Kidney glomerular epithelial cell (primary cell): ENCODE measurements at regions not wholly inside any gene's neighbourhood (a gene's known extent, or its start where the extent isn't known, plus 50 kb on each side); places are given as distances from the start of the nearest gene placed in this dataset.
A peak's percentile ranks its signal among the peaks of the same experiment; 100 is the strongest.

Experiments used
- DNase-seq: peaks from one replicate; lab custom pipeline; 2025; lab: John Stamatoyannopoulos, UW

- DNase-seq: no peak
Measured at GRCh38 chr1:56189454-56189853, 389.9 kb downstream of the PLPP3 start.

- no peak for DNase-seq
Measured at GRCh38 chr1:56188855-56189254, 390.5 kb downstream of the PLPP3 start.

GRCh38 chr1:56188221-56188620 is 391.1 kb downstream of the PLPP3 start:
- no peak for DNase-seq

- DNase-seq: no peak
Measured at GRCh38 chr1:56187405-56187804, 392.0 kb downstream of the PLPP3 start.

- DNase-seq: no peak
Measured at GRCh38 chr1:56185493-56185892, 393.9 kb downstream of the PLPP3 start.

- DNase-seq: no peak
Measured at GRCh38 chr1:56183151-56183550, 396.2 kb downstream of the PLPP3 start.

GRCh38 chr1:56180520-56181190 is 398.7 kb downstream of the PLPP3 start:
- DNase-seq: no peak

GRCh38 chr1:56179543-56179942 is 399.8 kb downstream of the PLPP3 start:
- no peak for DNase-seq

- no peak for DNase-seq
Measured at GRCh38 chr1:56175211-56175610, 404.2 kb downstream of the PLPP3 start.

- no peak for DNase-seq
Measured at GRCh38 chr1:56174176-56174885, 405.0 kb downstream of the PLPP3 start.

- no peak for DNase-seq
Measured at GRCh38 chr1:56173736-56174135, 405.6 kb downstream of the PLPP3 start.

GRCh38 chr1:56171670-56172069 is 407.7 kb downstream of the PLPP3 start:
- DNase-seq: peak; percentile 15

- DNase-seq: no peak
Measured at GRCh38 chr1:56170784-56171320, 408.5 kb downstream of the PLPP3 start.

GRCh38 chr1:56169856-56170255 is 409.5 kb downstream of the PLPP3 start:
- DNase-seq: no peak

GRCh38 chr1:56168176-56168575 is 411.2 kb downstream of the PLPP3 start:
- DNase-seq: no peak

GRCh38 chr1:56167596-56167995 is 411.8 kb downstream of the PLPP3 start:
- DNase-seq: no peak

GRCh38 chr1:56160773-56161315 is 418.5 kb downstream of the PLPP3 start:
- DNase-seq: no peak

GRCh38 chr1:56156971-56157876 is 422.1 kb downstream of the PLPP3 start:
- peak; percentile 13 for DNase-seq

GRCh38 chr1:56153276-56153675 is 426.1 kb downstream of the PLPP3 start:
- DNase-seq: no peak

GRCh38 chr1:56152635-56153034 is 426.7 kb downstream of the PLPP3 start:
- DNase-seq: no peak

- DNase-seq: no peak
Measured at GRCh38 chr1:56151402-56151801, 428.0 kb downstream of the PLPP3 start.
